Stimulated activated CD4-positive, alpha-beta T cell treated with anti-CD3 and anti-CD28 coated beads, Interleukin-1b, Interleukin-23, amount 100 ng/mL, for 1 hour (primary cell): ENCODE measurements at regions not wholly inside any gene's neighbourhood (a gene's known extent, or its start where the extent isn't known, plus 50 kb on each side); places are given as distances from the start of the nearest gene placed in this dataset.
"Not testable (repeated sequence)": the region's sequence is repeated elsewhere in the genome, so short reads cannot be mapped to it uniquely, and the experiment has no call there.

Source experiments
- DNase-seq, 2 donors: peaks; one replicate each; pipeline ENCODE4 v3.0.0-alpha.2; 2020; ENCODE audit warnings: low read depth in 2 of 2

GRCh38 chr14:86221755-86222154 lies 691.8 kb downstream of the FLRT2 start:
- DNase-seq = no peak

- no peak for DNase-seq
These were observed 691.1 kb downstream of the FLRT2 start for GRCh38 chr14:86221000-86221399.

DNA sequence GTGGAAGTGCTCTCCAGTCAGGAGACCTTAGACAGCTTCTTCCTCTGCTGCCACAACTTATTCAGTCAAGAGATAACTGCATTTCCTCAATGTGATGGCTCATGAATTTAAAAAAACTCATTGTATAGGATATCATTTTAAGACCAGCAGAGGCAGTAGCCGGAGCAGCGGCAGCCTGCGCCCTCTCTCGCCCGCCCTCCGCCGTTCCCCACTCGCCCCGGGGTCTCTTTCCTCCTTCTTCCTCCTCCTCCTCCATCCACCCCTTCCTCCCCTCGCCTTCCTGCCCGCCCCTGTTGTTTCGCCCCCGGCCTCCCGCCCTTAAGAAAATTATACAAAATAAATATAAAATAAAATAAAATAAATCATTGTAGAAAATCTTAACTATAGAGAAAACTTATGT lies 687.6 kb downstream of the FLRT2 start:
- no peak for DNase-seq

- DNase-seq = no peak
These were observed 673.9 kb downstream of the FLRT2 start for GRCh38 chr14:86203843-86204242.

DNA sequence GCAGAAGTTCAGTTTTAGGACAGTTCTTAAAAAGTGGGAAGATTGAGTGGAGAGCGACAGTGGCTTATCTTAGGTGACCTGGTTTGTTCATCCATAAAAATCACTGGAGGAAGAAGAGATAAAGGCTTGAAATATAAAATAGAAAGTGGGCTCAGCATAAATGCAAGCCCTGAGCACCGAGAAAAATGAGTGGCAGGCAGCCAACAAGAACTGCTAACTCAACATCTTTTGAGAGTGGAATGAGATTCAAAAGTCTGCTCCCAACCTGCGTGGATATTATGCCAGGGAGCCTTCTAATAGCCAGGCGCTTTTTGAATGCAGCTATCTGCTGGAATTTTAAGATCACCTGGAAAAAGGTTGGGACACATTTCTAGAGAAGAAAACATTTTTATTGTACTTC lies 666.5 kb downstream of the FLRT2 start:
- no peak for DNase-seq

DNA sequence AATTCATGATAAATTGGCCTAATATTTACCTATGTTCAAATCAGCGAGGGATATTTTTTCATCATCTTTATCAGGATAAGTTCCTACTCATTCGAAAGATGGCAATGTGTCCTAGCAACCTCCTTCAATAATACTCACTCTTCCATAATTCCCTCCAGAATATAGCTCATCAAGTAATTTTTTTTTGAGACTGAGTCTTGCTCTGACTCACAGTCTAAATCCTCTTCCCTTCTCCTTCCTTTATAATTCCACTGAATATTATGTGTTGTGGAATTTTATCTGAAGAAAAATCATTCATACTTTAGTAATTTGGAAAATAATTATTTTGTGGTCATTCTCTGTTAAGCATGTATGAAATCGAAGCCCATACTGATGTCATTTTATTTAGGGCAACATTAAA lies 663.8 kb downstream of the FLRT2 start:
- DNase-seq = no peak

GRCh38 chr14:86179980-86180379 lies 650.0 kb downstream of the FLRT2 start:
- no peak for DNase-seq

- no peak for DNase-seq
These were observed 638.4 kb downstream of the FLRT2 start for GRCh38 chr14:86168371-86168770.

DNA sequence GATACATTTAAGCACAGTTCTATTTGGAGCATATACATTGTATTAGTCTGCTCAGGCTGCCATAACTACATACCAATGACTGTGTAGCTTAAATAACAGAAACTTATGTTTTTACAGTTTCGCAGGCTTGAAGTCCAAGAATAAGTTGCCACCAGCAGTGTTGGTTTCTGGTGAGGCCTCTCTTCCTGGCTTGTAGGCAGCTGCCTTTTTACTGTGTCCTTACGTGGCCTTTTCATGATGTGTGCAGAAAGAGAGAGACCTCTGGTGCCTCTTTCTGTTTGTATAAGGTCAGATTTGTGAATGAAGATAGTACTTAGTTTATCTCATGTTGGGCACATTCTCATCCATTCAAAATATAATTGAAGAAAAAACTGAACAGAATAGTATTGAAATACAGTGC lies 636.6 kb downstream of the FLRT2 start:
- no peak for DNase-seq

GRCh38 chr14:86153480-86153879 lies 623.5 kb downstream of the FLRT2 start:
- DNase-seq = no peak

DNA sequence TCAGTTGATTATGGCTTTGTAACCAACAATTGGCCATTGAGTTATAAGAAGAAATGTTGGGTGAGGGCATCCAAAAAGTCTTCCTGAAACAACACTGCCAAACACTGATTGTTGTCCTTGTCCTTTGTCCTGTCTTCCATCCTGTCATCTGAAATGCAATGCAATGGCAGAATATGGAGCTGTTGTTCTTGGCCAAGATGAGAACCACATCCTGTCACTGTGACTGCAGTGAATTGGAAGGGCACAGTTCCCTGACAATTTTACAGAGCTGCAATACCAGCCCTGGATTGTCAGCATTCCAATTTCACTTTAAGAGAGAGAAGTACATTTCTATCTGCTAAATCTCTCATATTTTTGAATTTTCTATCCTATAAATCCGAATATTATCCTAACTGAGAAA lies 613.3 kb downstream of the FLRT2 start:
- DNase-seq = no peak

DNA sequence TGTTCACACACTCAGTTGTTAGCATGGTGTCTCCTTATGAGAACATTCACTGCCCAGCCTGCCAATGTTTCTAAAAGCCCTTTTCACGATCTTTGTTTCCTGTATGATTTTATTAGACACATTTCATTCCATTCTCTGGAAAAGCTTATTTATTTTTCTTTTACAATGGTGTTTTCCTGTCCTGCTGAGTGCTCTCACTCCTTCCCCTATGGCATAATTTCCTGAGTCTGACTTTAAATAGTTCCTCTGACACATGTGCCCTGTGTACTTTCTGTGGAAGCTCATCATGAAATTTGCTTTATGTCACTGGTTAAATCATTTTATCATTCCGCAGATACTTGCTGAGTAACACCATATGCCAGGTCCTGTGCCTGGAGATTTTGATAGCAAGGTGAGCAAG lies 612.0 kb downstream of the FLRT2 start:
- DNase-seq = no peak

DNA sequence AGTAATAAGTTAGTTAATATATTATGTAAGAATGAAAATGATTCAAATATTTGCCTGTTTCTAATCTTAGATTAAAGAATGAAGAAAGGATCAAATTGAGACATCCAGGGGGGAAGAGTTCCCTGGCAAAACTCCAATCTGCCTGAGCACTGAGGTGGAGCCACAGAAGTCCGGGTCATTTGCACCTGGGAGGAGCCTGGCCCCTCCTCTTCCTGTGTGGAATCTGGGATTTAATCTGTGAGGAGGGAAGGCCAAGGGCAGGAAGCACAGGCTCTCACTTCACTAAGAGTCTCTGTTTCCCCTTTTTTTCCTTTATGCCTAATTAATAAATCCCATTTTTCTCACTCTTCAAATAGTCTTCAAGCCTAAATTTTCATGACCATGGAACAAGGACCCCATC lies 599.5 kb downstream of the FLRT2 start:
- no peak for DNase-seq

DNA sequence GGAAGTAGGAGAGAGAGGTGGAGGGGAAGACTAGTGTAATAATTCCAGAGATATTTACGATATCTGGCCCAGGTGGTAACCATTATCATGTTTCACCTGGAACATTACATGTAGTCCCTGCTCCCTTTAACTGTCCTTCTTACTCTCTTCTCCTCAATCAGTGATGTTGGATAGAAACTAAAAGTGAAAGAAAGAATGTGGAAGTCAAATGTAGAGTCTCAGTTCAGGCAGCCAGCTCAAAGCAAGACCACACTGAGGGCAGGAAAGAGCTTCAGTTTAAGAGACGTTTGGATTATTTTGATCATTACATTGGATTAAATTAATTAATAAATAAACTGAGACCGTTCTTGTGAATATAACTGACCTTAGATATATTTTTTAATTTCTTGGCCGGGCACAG lies 594.4 kb downstream of the FLRT2 start:
- no peak for DNase-seq

DNA sequence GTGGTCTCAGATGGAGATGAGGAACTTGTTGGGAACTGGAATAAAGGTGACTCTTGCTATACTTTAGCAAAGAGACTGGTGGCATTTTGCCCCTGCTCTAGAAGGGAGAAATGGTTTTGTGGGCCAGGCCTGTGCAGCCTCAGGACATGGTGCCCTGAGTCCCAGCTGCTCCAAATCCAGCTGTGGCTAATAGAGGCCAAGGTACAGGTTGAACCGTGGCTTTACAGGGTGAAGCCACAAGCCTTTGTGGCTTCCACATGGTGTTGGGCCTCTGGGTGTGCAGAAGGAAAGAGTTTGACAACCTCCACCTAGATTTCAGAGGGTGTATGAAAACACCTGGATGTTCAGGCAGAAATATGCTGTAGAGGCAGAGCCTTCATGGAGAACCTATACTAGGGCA lies 586.0 kb downstream of the FLRT2 start:
- no peak for DNase-seq

DNA sequence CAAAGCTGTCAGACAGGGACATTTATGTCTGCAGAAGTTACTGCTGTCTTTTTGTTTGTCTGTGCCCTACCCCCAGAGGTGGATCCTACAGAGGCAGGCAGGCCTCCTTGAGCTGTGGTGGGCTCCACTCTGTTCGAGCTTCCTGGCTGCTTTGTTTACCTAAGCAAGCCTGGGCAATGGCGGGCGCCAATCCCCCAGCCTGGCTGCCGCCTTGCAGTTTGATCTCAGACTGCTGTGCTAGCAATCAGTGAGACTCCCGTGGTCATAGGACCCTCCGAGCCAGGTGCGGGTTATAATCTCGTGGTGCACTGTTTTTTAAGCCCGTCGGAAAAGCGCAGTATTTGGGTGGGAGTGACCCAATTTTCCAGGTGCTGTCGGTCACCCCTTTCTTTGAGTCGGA lies 580.9 kb downstream of the FLRT2 start:
- DNase-seq = not testable (repeated sequence)

- no peak for DNase-seq
These were observed 574.8 kb downstream of the FLRT2 start for GRCh38 chr14:86104691-86105265.

- no peak for DNase-seq
These were observed 564.6 kb downstream of the FLRT2 start for GRCh38 chr14:86094512-86094911.

DNA sequence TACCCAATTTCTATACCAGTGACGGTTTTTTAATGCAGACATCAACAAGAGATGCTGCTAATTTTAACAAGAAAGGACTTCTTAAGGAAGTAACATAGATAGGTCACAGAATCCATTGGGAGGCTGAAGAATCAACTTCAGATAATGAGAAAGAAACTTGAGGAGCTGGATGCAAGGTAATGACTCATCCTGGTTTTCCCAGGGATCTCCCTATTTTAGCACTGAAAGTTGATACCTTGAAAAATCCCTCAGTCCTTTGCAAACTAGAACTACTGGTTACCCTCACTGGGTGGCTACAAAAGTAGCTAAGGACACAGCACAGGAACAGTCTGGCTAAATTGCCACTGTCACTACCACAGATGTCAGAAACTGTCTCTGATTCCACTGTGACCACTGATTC lies 561.9 kb downstream of the FLRT2 start:
- DNase-seq = no peak

- DNase-seq = no peak
These were observed 558.2 kb downstream of the FLRT2 start for GRCh38 chr14:86088156-86088555.

DNA sequence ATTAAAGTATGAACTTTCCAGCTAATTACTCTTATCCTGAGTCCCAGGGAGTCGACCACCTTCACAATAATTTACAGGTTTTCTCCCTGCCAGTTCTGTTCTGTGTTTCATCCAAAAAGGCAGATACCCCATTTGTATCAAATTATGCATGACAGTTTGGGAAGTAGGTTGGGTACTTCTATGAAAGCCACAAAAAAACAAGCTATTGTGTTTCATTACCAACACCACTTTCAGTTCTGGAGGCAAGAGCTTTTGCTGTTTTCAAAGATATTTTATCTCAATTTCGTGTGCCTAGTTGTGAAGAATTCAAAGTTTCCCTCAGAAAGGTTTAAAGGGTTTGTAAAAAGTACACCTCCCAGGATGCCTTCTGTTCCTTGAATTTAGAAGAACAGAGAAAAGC lies 557.4 kb downstream of the FLRT2 start:
- no peak for DNase-seq

GRCh38 chr14:86086962-86087361 lies 557.0 kb downstream of the FLRT2 start:
- no peak for DNase-seq

DNA sequence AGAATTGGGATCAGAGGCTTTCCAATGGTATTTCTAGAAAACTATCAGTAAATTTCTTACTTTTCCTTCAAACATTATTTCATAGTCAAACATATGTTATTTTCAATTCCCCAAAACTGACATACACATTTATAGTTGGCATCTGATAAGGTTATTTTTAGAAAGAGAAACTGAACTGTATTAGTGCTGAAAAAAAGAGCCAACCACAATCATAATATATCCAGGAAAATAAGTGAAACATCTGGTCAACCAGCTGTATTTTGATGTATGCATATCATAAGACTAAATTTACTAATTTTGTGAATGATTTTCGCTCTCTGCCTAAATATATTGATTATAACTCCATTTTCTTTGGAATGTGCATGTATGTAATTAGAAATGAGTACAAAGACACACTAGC lies 554.2 kb downstream of the FLRT2 start:
- no peak for DNase-seq

GRCh38 chr14:86083616-86084015 lies 553.7 kb downstream of the FLRT2 start:
- no peak for DNase-seq
